RPMI7951 (cell line): ENCODE measurements at regions not wholly inside any gene's neighbourhood (a gene's known extent, or its start where the extent isn't known, plus 50 kb on each side); places are given as distances from the start of the nearest gene placed in this dataset.
A peak's percentile ranks its signal among the peaks of the same experiment; 100 is the strongest.

ENCODE experiments used
- DNase-seq: peaks from one replicate; pipeline ENCODE4 v3.0.0-alpha.2; 2012; ENCODE audit warnings: low read depth

- DNase-seq = no peak
Observed at GRCh38 chr2:196248467-196249094, 77.2 kb upstream of the STK17B start.

- peak; percentile 78 for DNase-seq
Observed at GRCh38 chr2:196249171-196249570, 77.8 kb upstream of the STK17B start.

- DNase-seq = peak; percentile 67
Observed at GRCh38 chr2:196249860-196250259, 78.5 kb upstream of the STK17B start.

- DNase-seq = no peak
Observed at GRCh38 chr2:196251132-196251531, 79.8 kb upstream of the STK17B start.

- peak; percentile 48 for DNase-seq
Observed at GRCh38 chr2:196252408-196253115, 81.2 kb upstream of the STK17B start.

- no peak for DNase-seq
Observed at GRCh38 chr2:196253116-196253480, 81.7 kb upstream of the STK17B start.

GRCh38 chr2:196256585-196256984, 85.2 kb upstream of the STK17B start:
- DNase-seq = no peak

GRCh38 chr2:196257086-196257485, 85.7 kb upstream of the STK17B start:
- no peak for DNase-seq

- no peak for DNase-seq
Observed at GRCh38 chr2:196258407-196258806, 87.0 kb upstream of the STK17B start.

- DNase-seq = peak; percentile 93
Observed at GRCh38 chr2:196259507-196260481, 88.4 kb upstream of the STK17B start.

GRCh38 chr2:196260546-196260945, 89.2 kb upstream of the STK17B start:
- DNase-seq = no peak

GRCh38 chr2:196262606-196263005, 91.2 kb upstream of the STK17B start:
- no peak for DNase-seq

- DNase-seq = peak; percentile 98
Observed at GRCh38 chr2:196263181-196263747, 91.9 kb upstream of the STK17B start.

GRCh38 chr2:196266351-196266750, 95.0 kb upstream of the STK17B start:
- DNase-seq = no peak

- DNase-seq = no peak
Observed at GRCh38 chr2:196266855-196267254, 95.5 kb upstream of the STK17B start.

- DNase-seq = no peak
Observed at GRCh38 chr2:196268025-196268424, 96.6 kb upstream of the STK17B start.

GRCh38 chr2:196268538-196269338, 97.4 kb upstream of the STK17B start:
- no peak for DNase-seq

- no peak for DNase-seq
Observed at GRCh38 chr2:196271795-196272194, 100.4 kb upstream of the STK17B start.

GRCh38 chr2:196274387-196274809, 103.0 kb upstream of the STK17B start:
- peak; percentile 73 for DNase-seq

GRCh38 chr2:196275646-196276352, 104.4 kb upstream of the STK17B start:
- DNase-seq = peak; percentile 57

- DNase-seq = no peak
Observed at GRCh38 chr2:196276421-196276820, 105.0 kb upstream of the STK17B start.
